Neuronal stem cell (in vitro differentiated cells): ENCODE measurements at regions not wholly inside any gene's neighbourhood (a gene's known extent, or its start where the extent isn't known, plus 50 kb on each side); places are given as distances from the start of the nearest gene placed in this dataset.

Experiments used
- DNase-seq: peaks from one replicate; pipeline ENCODE4 v3.0.0-alpha.2; 2013; ENCODE audit warnings: low spot score
- H2AFZ ChIP-seq: one replicate; pipeline ENCODE4 v1.6.1; 2013; ENCODE audit warnings: mild to moderate bottlenecking, low read length, inconsistent platforms
- H2AK5ac ChIP-seq: 2 replicates; pipeline ENCODE4 v1.6.1; 2013; ENCODE audit warnings: low read depth, mild to moderate bottlenecking, inconsistent platforms, low read length, moderate library complexity, mixed read lengths
- H2BK120ac ChIP-seq: 2 replicates; pipeline ENCODE4 v1.6.1; 2013; ENCODE audit warnings: low read depth, mild to moderate bottlenecking, inconsistent platforms, low read length, moderate library complexity, mixed read lengths
- H2BK12ac ChIP-seq: one replicate; pipeline ENCODE4 v1.6.1; 2013; ENCODE audit warnings: low read length, inconsistent platforms
- H2BK15ac ChIP-seq: 2 replicates; pipeline ENCODE4 v1.6.1; 2013; ENCODE audit warnings: mild to moderate bottlenecking, low read length, inconsistent platforms, mixed read lengths
- H2BK5ac ChIP-seq: one replicate; pipeline ENCODE4 v1.6.1; 2013; ENCODE audit warnings: inconsistent platforms, mild to moderate bottlenecking, low read length, moderate library complexity
- H3K14ac ChIP-seq: one replicate; pipeline ENCODE4 v1.6.1; 2013; ENCODE audit warnings: low read length, inconsistent platforms
- H3K18ac ChIP-seq: 2 replicates; pipeline ENCODE4 v1.6.1; 2013; ENCODE audit warnings: low read length, inconsistent platforms
- H3K23ac ChIP-seq: 2 replicates; pipeline ENCODE4 v1.6.1; 2013; ENCODE audit warnings: low read depth, mild to moderate bottlenecking, mixed read lengths, low read length, inconsistent platforms; ENCODE audit not compliant: poor library complexity
- H3K27ac ChIP-seq: replicated peaks from 3 replicates; pipeline ENCODE4 v1.5.1; 2013; ENCODE audit warnings: low read length, inconsistent platforms
- H3K27me3 ChIP-seq, 3 experiments: 2 replicates each; pipeline ENCODE4 v1.6.1; 2013; ENCODE audit warnings: low read length in 3 of 3, mild to moderate bottlenecking in 2 of 3, inconsistent platforms in 1 of 3, low read depth in 1 of 3, mixed read lengths in 1 of 3, moderate library complexity in 1 of 3; ENCODE audit not compliant: control insufficient read depth in 3 of 3, insufficient read depth in 3 of 3
- H3K36me3 ChIP-seq, 2 donors: replicated peaks in 1 of 2; 2 replicates each; pipeline ENCODE4 v1.6.1; 2013; ENCODE audit warnings: low read length in 2 of 2; ENCODE audit not compliant: control insufficient read depth in 2 of 2, insufficient read depth in 2 of 2
- H3K4ac ChIP-seq: 2 replicates; pipeline ENCODE4 v1.6.1; 2013; ENCODE audit warnings: inconsistent platforms, mild to moderate bottlenecking, low read length, moderate library complexity
- H3K4me1 ChIP-seq, 2 donors: 1 replicate in 1 of 2; 2 replicates in 1 of 2; pipeline ENCODE4 v1.6.1; 2013; ENCODE audit warnings: low read length in 2 of 2, low read depth in 1 of 2; ENCODE audit not compliant: control insufficient read depth in 2 of 2, insufficient read depth in 1 of 2
- H3K4me2 ChIP-seq: one replicate; pipeline ENCODE4 v1.6.1; 2013; ENCODE audit warnings: mild to moderate bottlenecking, low read length, inconsistent platforms; ENCODE audit not compliant: insufficient read depth, poor library complexity, severe bottlenecking
- H3K4me3 ChIP-seq, 2 donors: 2 replicates each; pipeline ENCODE4 v1.5.1; 2013; ENCODE audit warnings: low read length in 2 of 2, mild to moderate bottlenecking in 2 of 2, inconsistent platforms in 1 of 2, moderate library complexity in 1 of 2
- H3K79me1 ChIP-seq: one replicate; pipeline ENCODE4 v1.6.1; 2013; ENCODE audit warnings: low read depth, mild to moderate bottlenecking, inconsistent platforms, low read length, moderate library complexity
- H3K9ac ChIP-seq: one replicate; pipeline ENCODE4 v1.6.1; 2013; ENCODE audit warnings: mild to moderate bottlenecking, low read depth, low read length, inconsistent platforms; ENCODE audit not compliant: poor library complexity
- H3K9me3 ChIP-seq, 2 donors: replicated peaks in 1 of 2; 2 replicates each; pipeline versions ENCODE3 to v1.6.1; 2013; ENCODE audit warnings: low read length in 2 of 2, mild to moderate bottlenecking in 2 of 2, inconsistent platforms in 1 of 2, low read depth in 1 of 2, mixed read lengths in 1 of 2, moderate library complexity in 1 of 2; ENCODE audit not compliant: control insufficient read depth in 2 of 2, insufficient read depth in 1 of 2
- H4K8ac ChIP-seq: one replicate; pipeline ENCODE4 v1.6.1; 2013; ENCODE audit warnings: low read depth, mild to moderate bottlenecking, inconsistent platforms, low read length, moderate library complexity
- H4K91ac ChIP-seq: one replicate; pipeline ENCODE4 v1.6.1; 2013; ENCODE audit warnings: low read length, low read depth, mild to moderate bottlenecking, inconsistent platforms; ENCODE audit not compliant: poor library complexity
- WGBS, 2 donors: extraction: QIAGEN DNeasy Blood & Tissue Kit; methylation state at CpG; one replicate each; pipeline ENCODE4 v1.1.7; 2013; ENCODE audit warnings: missing lambda C conversion rate in 2 of 2, mixed read lengths in 1 of 2; ENCODE audit not compliant: insufficient read length in 2 of 2, insufficient replicate concordance in 1 of 2; ENCODE audit errors: extremely low coverage in 2 of 2; 5-methylcytosine and 5-hydroxymethylcytosine counted together

DNA sequence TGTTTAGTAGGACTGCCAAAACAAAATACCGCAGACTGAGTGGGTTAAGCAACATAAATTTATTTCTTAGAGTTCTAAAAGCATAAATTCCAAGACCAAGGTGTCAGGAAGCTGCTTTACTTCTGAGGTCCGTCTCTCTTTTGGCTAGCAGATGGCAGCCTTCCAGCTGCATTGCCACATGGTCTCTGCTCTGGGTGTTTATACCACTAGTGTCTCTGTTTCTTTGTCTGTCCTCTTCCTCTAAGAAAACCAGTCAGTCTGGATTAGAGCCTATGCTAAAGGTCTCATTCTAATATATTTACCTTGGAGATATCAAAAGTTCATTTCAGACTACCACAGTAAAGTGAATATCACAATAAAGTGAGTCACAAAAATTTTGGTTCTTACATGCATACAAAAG, 519.8 kb downstream of the COL11A1 start:
- no peak overlapping the region for H4K8ac ChIP-seq
- no peak overlapping the region for H2AFZ ChIP-seq
- H3K27me3 ChIP-seq, result no peaks in the 10 kb centered on the region
- H4K91ac ChIP-seq, result no peak overlapping the region
- no peak overlapping the region for H2BK12ac ChIP-seq
- no peak overlapping the region for H3K27ac ChIP-seq
- no peak for DNase-seq
- H3K9me3 ChIP-seq, result no peaks in the 10 kb centered on the region
- H2BK120ac ChIP-seq, result no peak overlapping the region
- H3K36me3 ChIP-seq, result no peaks in the 10 kb centered on the region
- no peak overlapping the region for H2AK5ac ChIP-seq
- H3K4me1 ChIP-seq, result no peaks in the 10 kb centered on the region
- H3K4me2 ChIP-seq, result no peak overlapping the region
- no peak overlapping the region for H2BK15ac ChIP-seq
- no peak overlapping the region for H3K4me3 ChIP-seq
- H3K9ac ChIP-seq, result no peak overlapping the region
- H3K23ac ChIP-seq, result no peak overlapping the region
- no peak overlapping the region for H3K18ac ChIP-seq
- H3K79me1 ChIP-seq, result no peaks in the 10 kb centered on the region
- H3K14ac ChIP-seq, result no peak overlapping the region
- no peak overlapping the region for H3K4ac ChIP-seq
- H2BK5ac ChIP-seq, result no peak overlapping the region
- no CpG with 5 or more reads among the region's 2 CpGs for WGBS, 2 donors

DNA sequence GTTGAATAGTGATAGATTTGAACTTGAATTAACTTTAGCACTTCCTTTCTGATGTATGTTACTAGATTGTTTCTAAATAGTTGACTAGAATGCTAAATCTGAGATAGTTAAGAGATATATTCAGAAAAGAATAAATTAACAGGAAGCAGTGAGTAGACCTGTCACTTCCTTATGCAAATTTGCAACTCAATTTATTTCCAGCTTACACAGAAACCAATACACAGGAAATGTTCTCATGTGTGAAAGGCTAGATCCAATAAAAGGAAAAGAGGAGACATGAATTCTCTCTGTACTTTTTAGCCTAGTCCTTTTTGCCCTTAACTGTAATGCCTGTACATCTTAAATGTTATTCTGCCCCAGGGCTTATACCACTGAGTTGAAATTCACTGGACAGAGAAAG, 522.3 kb downstream of the COL11A1 start:
- no peak overlapping the region for H2BK120ac ChIP-seq
- no peak overlapping the region for H3K14ac ChIP-seq
- no peak overlapping the region for H3K4me2 ChIP-seq
- H2BK12ac ChIP-seq, result no peak overlapping the region
- H2AFZ ChIP-seq, result no peak overlapping the region
- H3K4me1 ChIP-seq, result no peaks in the 10 kb centered on the region
- H4K91ac ChIP-seq, result no peak overlapping the region
- H3K9me3 ChIP-seq, result no peaks in the 10 kb centered on the region
- no peaks in the 10 kb centered on the region for H3K79me1 ChIP-seq
- DNase-seq, result no peak
- H3K27ac ChIP-seq, result no peak overlapping the region
- H3K4me3 ChIP-seq, result no peak overlapping the region
- H3K18ac ChIP-seq, result no peak overlapping the region
- no peak overlapping the region for H4K8ac ChIP-seq
- H3K36me3 ChIP-seq, result no peaks in the 10 kb centered on the region
- H2BK5ac ChIP-seq, result no peak overlapping the region
- no peak overlapping the region for H3K23ac ChIP-seq
- no peak overlapping the region for H3K4ac ChIP-seq
- no peak overlapping the region for H2BK15ac ChIP-seq
- no peaks in the 10 kb centered on the region for H3K27me3 ChIP-seq
- H3K9ac ChIP-seq, result no peak overlapping the region
- H2AK5ac ChIP-seq, result no peak overlapping the region

GRCh38 chr1:102580806-102581205, 527.5 kb downstream of the COL11A1 start:
- no peak overlapping the region for H2BK15ac ChIP-seq
- no peak overlapping the region for H2BK12ac ChIP-seq
- H3K27ac ChIP-seq, result no peak overlapping the region
- H3K4ac ChIP-seq, result no peak overlapping the region
- H3K36me3 ChIP-seq, result no peaks in the 10 kb centered on the region
- H4K8ac ChIP-seq, result no peak overlapping the region
- no peak overlapping the region for H3K4me3 ChIP-seq
- no peaks in the 10 kb centered on the region for H3K9me3 ChIP-seq
- H3K9ac ChIP-seq, result no peak overlapping the region
- no peak overlapping the region for H3K14ac ChIP-seq
- H2AK5ac ChIP-seq, result no peak overlapping the region
- H3K4me1 ChIP-seq, result no peaks in the 10 kb centered on the region
- no CpG with 5 or more reads among the region's 4 CpGs for WGBS, 2 donors
- no peak overlapping the region for H4K91ac ChIP-seq
- H2AFZ ChIP-seq, result no peak overlapping the region
- no peaks in the 10 kb centered on the region for H3K27me3 ChIP-seq
- H2BK5ac ChIP-seq, result no peak overlapping the region
- no peak overlapping the region for H3K23ac ChIP-seq
- DNase-seq, result no peak
- no peak overlapping the region for H2BK120ac ChIP-seq
- H3K4me2 ChIP-seq, result no peak overlapping the region
- no peak overlapping the region for H3K18ac ChIP-seq
- H3K79me1 ChIP-seq, result no peaks in the 10 kb centered on the region

GRCh38 chr1:102578804-102579203, 529.5 kb downstream of the COL11A1 start:
- no CpG with 5 or more reads among the region's 2 CpGs for WGBS, 2 donors

More at GRCh38 chr1:102578804-102579203, 529.5 kb downstream of the COL11A1 start:
- H3K4ac ChIP-seq, result no peak overlapping the region
- no peaks in the 10 kb centered on the region for H3K4me1 ChIP-seq
- H2BK12ac ChIP-seq, result no peak overlapping the region
- H2BK5ac ChIP-seq, result no peak overlapping the region
- H3K23ac ChIP-seq, result no peak overlapping the region
- DNase-seq, result no peak
- H3K14ac ChIP-seq, result no peak overlapping the region
- H3K4me2 ChIP-seq, result no peak overlapping the region
- no peak overlapping the region for H2AFZ ChIP-seq
- H3K9me3 ChIP-seq, result no peaks in the 10 kb centered on the region
- H3K27ac ChIP-seq, result no peak overlapping the region
- H4K8ac ChIP-seq, result no peak overlapping the region
- H2BK15ac ChIP-seq, result no peak overlapping the region
- H4K91ac ChIP-seq, result no peak overlapping the region
- no peak overlapping the region for H2AK5ac ChIP-seq
- no peak overlapping the region for H2BK120ac ChIP-seq
- no peak overlapping the region for H3K9ac ChIP-seq
- H3K79me1 ChIP-seq, result no peaks in the 10 kb centered on the region
- H3K27me3 ChIP-seq, result no peaks in the 10 kb centered on the region
- H3K36me3 ChIP-seq, result no peaks in the 10 kb centered on the region
- no peak overlapping the region for H3K18ac ChIP-seq
- no peak overlapping the region for H3K4me3 ChIP-seq
